ENCODE measurements at regions not wholly inside any gene's neighbourhood (a gene's known extent, or its start where the extent isn't known, plus 50 kb on each side); places are given as distances from the start of the nearest gene placed in this dataset.
A peak's percentile ranks its signal among the peaks of the same experiment; 100 is the strongest.

DNA sequence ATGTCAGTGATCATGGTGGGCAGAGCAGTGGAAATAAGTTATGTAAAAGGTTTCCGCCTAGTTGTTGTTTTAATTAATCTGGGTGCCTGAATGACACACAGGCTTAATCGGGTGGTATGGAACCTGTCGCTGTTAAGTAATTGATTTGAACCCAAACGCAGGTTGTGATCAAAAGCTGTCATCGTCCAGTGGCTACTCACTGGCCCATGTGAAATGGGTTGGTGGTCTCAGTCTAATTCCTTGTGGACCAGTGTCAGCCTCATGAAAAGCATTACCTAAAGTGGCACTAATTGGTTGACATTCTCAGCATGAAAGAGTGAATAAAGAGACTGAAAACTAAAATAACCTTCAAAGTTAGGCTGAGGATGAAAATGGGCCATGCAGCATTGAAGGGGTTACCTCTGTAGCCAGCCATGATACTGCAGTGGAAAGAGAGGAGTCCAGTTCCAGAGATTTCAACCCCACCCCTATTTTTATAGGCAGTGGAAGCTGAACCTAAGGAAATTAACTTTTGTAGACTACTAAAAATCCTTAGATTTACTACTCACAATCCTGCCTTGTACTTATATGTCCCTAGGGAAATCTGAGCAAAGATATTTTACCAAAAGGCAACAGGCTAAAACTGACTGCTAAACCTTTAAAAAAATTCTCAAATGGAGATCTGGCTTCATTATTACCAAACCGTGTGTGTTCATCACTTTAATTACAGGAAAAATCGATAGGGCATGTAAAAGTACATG is 251.7 kb upstream of the TENM3 start:
- H3K4me3 Mint-ChIP-seq (ENCODE audit: unreplicated experiment), result no peak overlapping the region
- no peak overlapping the region for H3K27ac Mint-ChIP-seq (ENCODE audit: unreplicated experiment)
- TF ChIP-seq, protein P1, sequence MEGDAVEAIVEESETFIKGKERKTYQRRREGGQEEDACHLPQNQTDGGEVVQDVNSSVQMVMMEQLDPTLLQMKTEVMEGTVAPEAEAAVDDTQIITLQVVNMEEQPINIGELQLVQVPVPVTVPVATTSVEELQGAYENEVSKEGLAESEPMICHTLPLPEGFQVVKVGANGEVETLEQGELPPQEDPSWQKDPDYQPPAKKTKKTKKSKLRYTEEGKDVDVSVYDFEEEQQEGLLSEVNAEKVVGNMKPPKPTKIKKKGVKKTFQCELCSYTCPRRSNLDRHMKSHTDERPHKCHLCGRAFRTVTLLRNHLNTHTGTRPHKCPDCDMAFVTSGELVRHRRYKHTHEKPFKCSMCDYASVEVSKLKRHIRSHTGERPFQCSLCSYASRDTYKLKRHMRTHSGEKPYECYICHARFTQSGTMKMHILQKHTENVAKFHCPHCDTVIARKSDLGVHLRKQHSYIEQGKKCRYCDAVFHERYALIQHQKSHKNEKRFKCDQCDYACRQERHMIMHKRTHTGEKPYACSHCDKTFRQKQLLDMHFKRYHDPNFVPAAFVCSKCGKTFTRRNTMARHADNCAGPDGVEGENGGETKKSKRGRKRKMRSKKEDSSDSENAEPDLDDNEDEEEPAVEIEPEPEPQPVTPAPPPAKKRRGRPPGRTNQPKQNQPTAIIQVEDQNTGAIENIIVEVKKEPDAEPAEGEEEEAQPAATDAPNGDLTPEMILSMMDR (IDR thresholded peaks at IDR 0.05), result no peak
- peaks cover 8% of the 10 kb centered on the region for H3K4me1 Mint-ChIP-seq (ENCODE audit: unreplicated experiment)
- DNase-seq (ENCODE audit: extremely low spot score, unreplicated experiment), result no peak
- H3K27me3 Mint-ChIP-seq (ENCODE audit: unreplicated experiment), result no peaks in the 10 kb centered on the region
- peaks cover 3% of the 10 kb centered on the region for H3K36me3 Mint-ChIP-seq (ENCODE audit: unreplicated experiment)
- H3K9me3 Mint-ChIP-seq (ENCODE audit: unreplicated experiment), result no peaks in the 10 kb centered on the region

DNA sequence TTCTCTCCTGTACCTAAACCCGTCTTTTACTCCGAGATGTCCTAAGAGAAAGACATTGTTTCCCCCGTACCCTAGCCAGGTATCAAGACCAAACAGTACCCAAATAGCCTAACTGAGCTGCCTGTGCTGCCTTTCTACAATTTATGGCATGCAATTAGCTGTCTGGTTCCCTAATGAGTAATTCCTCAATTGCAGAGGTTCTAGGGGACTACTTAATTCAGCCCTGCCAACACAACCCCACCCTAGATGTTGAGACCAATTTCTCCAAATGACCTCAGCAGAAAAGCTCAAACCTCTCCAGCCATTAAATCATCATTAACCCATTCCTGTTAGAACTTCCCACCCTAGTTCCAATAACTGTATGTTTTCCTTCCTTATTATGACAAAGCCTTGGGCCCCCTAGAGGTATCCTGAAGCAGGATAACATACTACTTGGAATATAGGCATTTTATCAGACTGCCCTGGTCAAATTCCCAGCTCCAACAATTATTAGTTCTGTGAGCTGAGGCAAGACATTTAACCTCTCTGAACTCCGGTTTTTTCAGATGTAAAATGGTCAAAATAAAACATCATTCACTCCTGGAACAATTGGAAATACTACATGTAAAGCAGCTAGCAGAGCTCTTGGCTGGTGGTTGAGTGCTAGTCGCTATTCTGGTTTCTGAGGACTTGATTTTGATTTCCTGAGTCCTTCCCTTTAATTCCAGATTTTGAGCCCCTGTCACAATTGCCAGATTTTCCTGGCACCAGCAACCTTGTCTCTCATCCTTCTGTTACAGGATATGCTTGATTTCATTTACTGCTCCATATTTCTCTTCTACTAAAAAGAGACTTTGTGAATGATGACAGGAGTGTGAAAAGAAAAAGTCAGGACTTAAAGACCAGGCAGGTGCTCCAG is 244.6 kb upstream of the TENM3 start:
- no peak overlapping the region for H3K27ac Mint-ChIP-seq (ENCODE audit: unreplicated experiment)
- DNase-seq (ENCODE audit: extremely low spot score, unreplicated experiment), result no peak
- no peak overlapping the region for H3K4me3 Mint-ChIP-seq (ENCODE audit: unreplicated experiment)
- peaks cover 3% of the 10 kb centered on the region for H3K9me3 Mint-ChIP-seq (ENCODE audit: unreplicated experiment)
- peaks cover 3% of the 10 kb centered on the region for H3K36me3 Mint-ChIP-seq (ENCODE audit: unreplicated experiment)
- no peaks in the 10 kb centered on the region for H3K27me3 Mint-ChIP-seq (ENCODE audit: unreplicated experiment)
- H3K4me1 Mint-ChIP-seq (ENCODE audit: unreplicated experiment), result no peaks in the 10 kb centered on the region
- TF ChIP-seq, protein P1 (IDR thresholded peaks at IDR 0.05), result peak; percentile 13

GRCh38 chr4:182000077-182000476 is 243.1 kb upstream of the TENM3 start:
- Mint-ChIP-seq H3K4me1 (ENCODE audit: unreplicated experiment) (no peaks in the 10 kb centered on the region), H3K36me3 (ENCODE audit: unreplicated experiment) (peaks cover 3% of the 10 kb centered on the region), H3K27me3 (ENCODE audit: unreplicated experiment) (no peaks in the 10 kb centered on the region), H3K9me3 (ENCODE audit: unreplicated experiment) (peaks cover 9% of the 10 kb centered on the region), H3K27ac (ENCODE audit: unreplicated experiment) (no peak overlapping the region), H3K4me3 (ENCODE audit: unreplicated experiment) (no peak overlapping the region)
- DNase-seq (ENCODE audit: extremely low spot score, unreplicated experiment), result no peak
- TF ChIP-seq, protein P1 (IDR thresholded peaks at IDR 0.05), result no peak

DNA sequence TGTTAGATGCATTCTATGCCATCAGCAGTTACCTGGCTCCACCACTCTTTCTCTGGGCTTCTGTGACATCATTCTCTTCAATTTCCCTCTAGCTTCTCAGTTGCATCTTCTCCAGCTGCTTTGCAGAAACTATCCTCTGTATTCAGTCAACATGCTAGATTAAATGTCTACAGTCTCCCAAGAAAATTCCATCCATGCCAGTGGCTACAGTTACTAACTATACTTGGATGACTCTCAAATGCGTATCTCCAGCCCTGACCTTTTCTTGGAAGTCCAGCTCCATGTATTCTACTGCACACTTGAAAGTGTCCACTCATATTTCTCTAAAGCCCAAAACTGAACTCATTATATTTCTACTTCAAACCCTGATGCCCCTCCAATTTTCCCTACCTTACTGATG is 232.3 kb upstream of the TENM3 start:
- H3K4me3 Mint-ChIP-seq (ENCODE audit: unreplicated experiment), result no peak overlapping the region
- H3K27ac Mint-ChIP-seq (ENCODE audit: unreplicated experiment), result no peak overlapping the region
- no peaks in the 10 kb centered on the region for H3K27me3 Mint-ChIP-seq (ENCODE audit: unreplicated experiment)
- H3K9me3 Mint-ChIP-seq (ENCODE audit: unreplicated experiment), result peaks cover 8% of the 10 kb centered on the region
- peaks cover 17% of the 10 kb centered on the region for H3K36me3 Mint-ChIP-seq (ENCODE audit: unreplicated experiment)
- H3K4me1 Mint-ChIP-seq (ENCODE audit: unreplicated experiment), result peaks cover 4% of the 10 kb centered on the region
- DNase-seq (ENCODE audit: extremely low spot score, unreplicated experiment), result no peak
- TF ChIP-seq, protein P1 (IDR thresholded peaks at IDR 0.05), result no peak

DNA sequence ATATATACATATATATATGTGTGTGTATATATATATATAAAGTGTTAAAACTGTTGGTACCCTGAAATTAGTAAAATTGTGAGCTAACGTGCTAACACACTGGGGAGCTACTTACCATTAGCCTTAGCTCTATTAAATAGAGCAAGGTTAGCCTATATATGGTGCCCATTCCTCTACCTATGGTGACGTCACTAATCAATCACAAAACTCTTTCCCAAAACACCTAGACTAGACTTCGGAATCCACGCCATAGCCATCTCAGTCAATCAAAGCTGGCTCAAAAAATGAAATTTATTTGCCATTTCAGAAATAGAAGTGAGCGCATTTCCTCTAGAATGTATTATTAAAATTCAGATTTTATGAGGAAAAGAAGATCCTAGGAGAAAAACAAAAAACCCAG is 229.0 kb upstream of the TENM3 start:
- Mint-ChIP-seq H3K27ac (ENCODE audit: unreplicated experiment) (no peak overlapping the region), H3K36me3 (ENCODE audit: unreplicated experiment) (peaks cover 10% of the 10 kb centered on the region), H3K4me3 (ENCODE audit: unreplicated experiment) (no peak overlapping the region)

More for the DNA sequence above, 229.0 kb upstream of the TENM3 start:
- DNase-seq (ENCODE audit: extremely low spot score, unreplicated experiment), result no peak
- TF ChIP-seq, protein P1 (IDR thresholded peaks at IDR 0.05), result no peak
- Mint-ChIP-seq H3K27me3 (ENCODE audit: unreplicated experiment) (no peaks in the 10 kb centered on the region), H3K4me1 (ENCODE audit: unreplicated experiment) (peaks cover 19% of the 10 kb centered on the region), H3K9me3 (ENCODE audit: unreplicated experiment) (no peaks in the 10 kb centered on the region)

All from osteocyte (in vitro differentiated cells).